ENCODE measurements at regions not wholly inside any gene's neighbourhood (a gene's known extent, or its start where the extent isn't known, plus 50 kb on each side); places are given as distances from the start of the nearest gene placed in this dataset.

GRCh38 chr9:14405176-14405706 lies 91.3 kb upstream of the NFIB start:
- Histone ChIP-seq H3K27me3 (ENCODE audit: control insufficient read depth, insufficient read depth, low read length) (peaks cover 52% of the 10 kb centered on the region), H3K27ac (ENCODE audit: low read depth, low read length) (no peak overlapping the region), H3K4me3 (ENCODE audit: low read depth, low read length) (no peak overlapping the region), H3K9me3 (ENCODE audit: control insufficient read depth, insufficient read depth, low read length) (no peaks in the 10 kb centered on the region)
- ChIA-PET CTCF (interaction anchor here (1.6 kb wide), 1 partner anchor 24 kb away, joined by 4 read pairs; no protein-coding TSS in a partner anchor), POLR2A (no interaction called here)
- DNase-seq (ENCODE audit: low read depth, low spot score): no peak
- TF ChIP-seq CTCF (IDR thresholded peaks at IDR 0.05; ENCODE audit: low read depth, low read length): no peak

GRCh38 chr9:14403081-14403480 lies 89.1 kb upstream of the NFIB start:
- no peak for DNase-seq (ENCODE audit: low read depth, low spot score)
- Histone ChIP-seq H3K27me3 (ENCODE audit: control insufficient read depth, insufficient read depth, low read length) (peaks cover 54% of the 10 kb centered on the region), H3K4me3 (ENCODE audit: low read depth, low read length) (no peak overlapping the region), H3K27ac (ENCODE audit: low read depth, low read length) (no peak overlapping the region), H3K9me3 (ENCODE audit: control insufficient read depth, insufficient read depth, low read length) (no peaks in the 10 kb centered on the region)
- CTCF ChIA-PET: interaction anchor here (0.5 to 0.7 kb wide), 2 partner anchors 588 to 977 kb away, joined by 3 to 4 read pairs; no protein-coding TSS in a partner anchor
- TF ChIP-seq CTCF (IDR thresholded peaks at IDR 0.05; ENCODE audit: low read depth, low read length): no peak
- POLR2A ChIA-PET: no interaction called here

- DNase-seq (ENCODE audit: low read depth, low spot score): no peak
- H3K27me3 ChIP-seq (ENCODE audit: control insufficient read depth, insufficient read depth, low read length): peaks cover 53% of the 10 kb centered on the region
- H3K4me3 ChIP-seq (ENCODE audit: low read depth, low read length): no peak overlapping the region
- POLR2A ChIA-PET: no interaction called here
- no peak overlapping the region for H3K27ac ChIP-seq (ENCODE audit: low read depth, low read length)
- no peak for TF ChIP-seq CTCF (IDR thresholded peaks at IDR 0.05; ENCODE audit: low read depth, low read length)
- CTCF ChIA-PET: interaction anchor here (0.9 kb wide), 1 partner anchor 1368 kb away, joined by 3 read pairs; no protein-coding TSS in a partner anchor
- no peaks in the 10 kb centered on the region for H3K9me3 ChIP-seq (ENCODE audit: control insufficient read depth, insufficient read depth, low read length)
These were observed 88.6 kb upstream of the NFIB start for GRCh38 chr9:14402583-14402982.

- no peak for TF ChIP-seq CTCF (IDR thresholded peaks at IDR 0.05; ENCODE audit: low read depth, low read length)
- POLR2A ChIA-PET: no interaction called here
- Histone ChIP-seq H3K4me3 (ENCODE audit: low read depth, low read length) (no peak overlapping the region), H3K27ac (ENCODE audit: low read depth, low read length) (no peak overlapping the region), H3K27me3 (ENCODE audit: control insufficient read depth, insufficient read depth, low read length) (peaks cover 53% of the 10 kb centered on the region), H3K9me3 (ENCODE audit: control insufficient read depth, insufficient read depth, low read length) (no peaks in the 10 kb centered on the region)
- CTCF ChIA-PET: interaction anchor here (0.9 kb wide), 1 partner anchor 1367 kb away, joined by 3 read pairs; no protein-coding TSS in a partner anchor
- DNase-seq (ENCODE audit: low read depth, low spot score): no peak
These were observed 88.0 kb upstream of the NFIB start for GRCh38 chr9:14401911-14402310.

- TF ChIP-seq CTCF (IDR thresholded peaks at IDR 0.05; ENCODE audit: low read depth, low read length): peak; percentile 53
- ChIA-PET CTCF (interaction anchor here (0.7 to 2.1 kb wide), 10 partner anchors 13 to 1049 kb away, joined by 3 to 21 read pairs (median 3); no protein-coding TSS in a partner anchor), POLR2A (interaction anchor here (1.8 kb wide), 1 partner anchor 15 kb away, joined by 6 read pairs; no protein-coding TSS in a partner anchor)
- H3K27me3 ChIP-seq (ENCODE audit: control insufficient read depth, insufficient read depth, low read length): peaks cover 53% of the 10 kb centered on the region
- DNase-seq (ENCODE audit: low read depth, low spot score): peak; percentile 34
- H3K9me3 ChIP-seq (ENCODE audit: control insufficient read depth, insufficient read depth, low read length): no peaks in the 10 kb centered on the region
- no peak overlapping the region for H3K27ac ChIP-seq (ENCODE audit: low read depth, low read length)
- H3K4me3 ChIP-seq (ENCODE audit: low read depth, low read length): no peak overlapping the region
These were observed 86.7 kb upstream of the NFIB start for GRCh38 chr9:14400658-14400995.
